ENCODE measurements at regions not wholly inside any gene's neighbourhood (a gene's known extent, or its start where the extent isn't known, plus 50 kb on each side); places are given as distances from the start of the nearest gene placed in this dataset.

GRCh38 chrX:143240658-143241057 is 214.9 kb downstream of the SPANXN4 start:
- Histone ChIP-seq H3K36me3 (ENCODE audit: control insufficient read depth in 1 of 2, insufficient read depth in 2 of 2, low read length in 2 of 2) (no peaks in the 10 kb centered on the region), H3K9me2 (ENCODE audit: insufficient read depth) (no peaks in the 10 kb centered on the region), H3K9ac (ENCODE audit: low read length) (no peak overlapping the region), H3K27ac (ENCODE audit: low read depth, low read length) (no peak overlapping the region), H4K20me1 (ENCODE audit: insufficient read depth) (no peaks in the 10 kb centered on the region), H2AFZ (ENCODE audit: low read depth, low read length, poor library complexity, severe bottlenecking) (no peak overlapping the region), H3K4me2 (ENCODE audit: low read length) (no peak overlapping the region), H3K79me2 (ENCODE audit: insufficient read depth, low read length) (no peaks in the 10 kb centered on the region), H3K4me1 (ENCODE audit: control insufficient read depth in 1 of 2, insufficient read depth in 2 of 2, low read length in 2 of 2) (no peaks in the 10 kb centered on the region), H3K4me3 (replicated peaks in 1 of 2; ENCODE audit: low read depth in 1 of 2, low read length in 2 of 2) (no peak overlapping the region), H3K9me3 (ENCODE audit: control insufficient read depth in 1 of 2, insufficient read depth in 1 of 2, low read depth in 1 of 2, low read length in 2 of 2) (no peaks in the 10 kb centered on the region), H3K27me3 (ENCODE audit: insufficient read depth, low read length) (no peaks in the 10 kb centered on the region)
- ATAC-seq (no peak), DNase-seq (ENCODE audit: low read depth, low spot score) (no peak)
- POLR2A ChIA-PET = no interaction called here
- CTCF ChIA-PET = no interaction called here
- BruUV-seq (replicated peaks) = no TSS peak
- RAD21 ChIA-PET (ENCODE audit: low non-redundant PET in 1 of 2, low total read pairs in 2 of 2, uncharacterized antibody in 2 of 2, unreplicated experiment in 2 of 2) = no interaction called here
- TF ChIP-seq REST (IDR thresholded peaks at IDR 0.05; ENCODE audit: low read depth) (no peak), RAD21 (IDR thresholded peaks at IDR 0.05; ENCODE audit: low read depth) (no peak), POLR2A (IDR thresholded peaks at IDR 0.05; ENCODE audit: borderline replicate concordance, extremely low read depth, insufficient read depth, insufficient read length) (no peak), CTCF (IDR thresholded peaks at IDR 0.05 in 2 of 3, conservative IDR thresholded peaks at IDR 0.05 in 1 of 3; ENCODE audit: borderline replicate concordance in 1 of 3, insufficient read depth in 1 of 3, low read depth in 2 of 3, low read length in 2 of 3) (no peak), ZFX (IDR thresholded peaks at IDR 0.05) (no peak), EZH2 (IDR thresholded peaks at IDR 0.05) (no peak), TCF7L2 (IDR thresholded peaks at IDR 0.05; ENCODE audit: borderline replicate concordance, extremely low read depth, insufficient read depth, insufficient read length) (no peak), ATF3 (IDR thresholded peaks at IDR 0.05) (no peak), FOSL1 (IDR thresholded peaks at IDR 0.05; ENCODE audit: low read depth) (no peak), SIN3A (IDR thresholded peaks at IDR 0.05; ENCODE audit: low read depth) (no peak), MAX (IDR thresholded peaks at IDR 0.05) (no peak), JUND (IDR thresholded peaks at IDR 0.05) (no peak), POLR2AphosphoS5 (IDR thresholded peaks at IDR 0.05; ENCODE audit: low read depth, low read length) (no peak), EZH2phosphoT487 (IDR thresholded peaks at IDR 0.05; ENCODE audit: borderline replicate concordance) (no peak), YY1 (IDR thresholded peaks at IDR 0.05; ENCODE audit: extremely low read depth, insufficient replicate concordance, low read depth, low read length) (no peak), ELF1 (IDR thresholded peaks at IDR 0.05; ENCODE audit: borderline replicate concordance, low read depth) (no peak), ZNF274 (IDR thresholded peaks at IDR 0.05; ENCODE audit: low read depth, low read length) (no peak), CEBPB (IDR thresholded peaks at IDR 0.05; ENCODE audit: low read depth) (no peak), CBX3 (IDR thresholded peaks at IDR 0.05; ENCODE audit: low read depth) (no peak), SRF (IDR thresholded peaks at IDR 0.05; ENCODE audit: low read depth) (no peak)
- intact Hi-C loops (cut with micrococcal nuclease) = no loop called here

All from HCT116 (cell line).